ENCODE measurements at regions not wholly inside any gene's neighbourhood (a gene's known extent, or its start where the extent isn't known, plus 50 kb on each side); places are given as distances from the start of the nearest gene placed in this dataset.

- no peak for DNase-seq (ENCODE audit: low spot score in 2 of 2)
- no peak overlapping the region for H3K27ac ChIP-seq
- H3K4me3 ChIP-seq: no peak overlapping the region
- no peaks in the 10 kb centered on the region for H3K9me3 ChIP-seq
- H3K4me1 ChIP-seq: no peaks in the 10 kb centered on the region
- no peaks in the 10 kb centered on the region for H3K27me3 ChIP-seq
- no peaks in the 10 kb centered on the region for H3K36me3 ChIP-seq
- intact Hi-C loops (cut with DNase I): no loop called here
- TF ChIP-seq CTCF (IDR thresholded peaks at IDR 0.05): no peak
These were observed 746.3 kb upstream of the FAM241A start for GRCh38 chr4:111398906-111399330.

GRCh38 chr4:111399623-111400022 lies 745.6 kb upstream of the FAM241A start:
- TF ChIP-seq CTCF (IDR thresholded peaks at IDR 0.05): no peak
- intact Hi-C loops (cut with DNase I): no loop called here

GRCh38 chr4:111400741-111401140 lies 744.5 kb upstream of the FAM241A start:
- TF ChIP-seq CTCF (IDR thresholded peaks at IDR 0.05): no peak
- Histone ChIP-seq H3K4me1 (no peaks in the 10 kb centered on the region), H3K27me3 (no peaks in the 10 kb centered on the region), H3K36me3 (no peaks in the 10 kb centered on the region), H3K9me3 (no peaks in the 10 kb centered on the region), H3K27ac (no peak overlapping the region), H3K4me3 (no peak overlapping the region)
- no peak for DNase-seq (ENCODE audit: low spot score in 2 of 2)
- intact Hi-C loops (cut with DNase I): no loop called here

More at GRCh38 chr4:111399623-111400022, 745.6 kb upstream of the FAM241A start:
- H3K36me3 ChIP-seq: no peaks in the 10 kb centered on the region
- DNase-seq (ENCODE audit: low spot score in 2 of 2): no peak
- H3K4me3 ChIP-seq: no peak overlapping the region
- no peak overlapping the region for H3K27ac ChIP-seq
- no peaks in the 10 kb centered on the region for H3K9me3 ChIP-seq
- no peaks in the 10 kb centered on the region for H3K4me1 ChIP-seq
- H3K27me3 ChIP-seq: no peaks in the 10 kb centered on the region

GRCh38 chr4:111404673-111405072 lies 740.6 kb upstream of the FAM241A start:
- no peak for TF ChIP-seq CTCF (IDR thresholded peaks at IDR 0.05)
- Histone ChIP-seq H3K27me3 (no peaks in the 10 kb centered on the region), H3K4me1 (no peaks in the 10 kb centered on the region), H3K9me3 (no peaks in the 10 kb centered on the region), H3K4me3 (no peak overlapping the region), H3K27ac (no peak overlapping the region), H3K36me3 (no peaks in the 10 kb centered on the region)
- intact Hi-C loops (cut with DNase I): no loop called here
- no peak for DNase-seq (ENCODE audit: low spot score in 2 of 2)

- no peak for DNase-seq (ENCODE audit: low spot score in 2 of 2)
- Histone ChIP-seq H3K4me1 (no peaks in the 10 kb centered on the region), H3K27ac (no peak overlapping the region), H3K9me3 (no peaks in the 10 kb centered on the region), H3K36me3 (no peaks in the 10 kb centered on the region), H3K27me3 (no peaks in the 10 kb centered on the region), H3K4me3 (no peak overlapping the region)
- intact Hi-C loops (cut with DNase I): no loop called here
- no peak for TF ChIP-seq CTCF (IDR thresholded peaks at IDR 0.05)
These were observed 739.3 kb upstream of the FAM241A start for GRCh38 chr4:111405989-111406388.

- H3K27ac ChIP-seq: no peak overlapping the region
- no peaks in the 10 kb centered on the region for H3K9me3 ChIP-seq
- no peak overlapping the region for H3K4me3 ChIP-seq
- intact Hi-C loops (cut with DNase I): no loop called here
- H3K4me1 ChIP-seq: no peaks in the 10 kb centered on the region
- no peak for DNase-seq (ENCODE audit: low spot score in 2 of 2)
- H3K36me3 ChIP-seq: no peaks in the 10 kb centered on the region
- H3K27me3 ChIP-seq: no peaks in the 10 kb centered on the region
- TF ChIP-seq CTCF (IDR thresholded peaks at IDR 0.05): no peak
These were observed 734.7 kb upstream of the FAM241A start for GRCh38 chr4:111410571-111410970.
